ENCODE measurements at regions not wholly inside any gene's neighbourhood (a gene's known extent, or its start where the extent isn't known, plus 50 kb on each side); places are given as distances from the start of the nearest gene placed in this dataset.

- no peak for TF ChIP-seq CTCF (IDR thresholded peaks at IDR 0.05)
- no peak for TF ChIP-seq POLR2A (IDR thresholded peaks at IDR 0.05)
These were observed 754.1 kb downstream of the NOVA1 start for GRCh38 chr14:25843481-25844470.
